ENCODE measurements at regions not wholly inside any gene's neighbourhood (a gene's known extent, or its start where the extent isn't known, plus 50 kb on each side); places are given as distances from the start of the nearest gene placed in this dataset.

GRCh38 chr11:10627291-10627690, 58.8 kb upstream of the LYVE1 start:
- no peak overlapping the region for H3K4me3 ChIP-seq (replicated peaks; ENCODE audit: low read depth, low read length)

DNA sequence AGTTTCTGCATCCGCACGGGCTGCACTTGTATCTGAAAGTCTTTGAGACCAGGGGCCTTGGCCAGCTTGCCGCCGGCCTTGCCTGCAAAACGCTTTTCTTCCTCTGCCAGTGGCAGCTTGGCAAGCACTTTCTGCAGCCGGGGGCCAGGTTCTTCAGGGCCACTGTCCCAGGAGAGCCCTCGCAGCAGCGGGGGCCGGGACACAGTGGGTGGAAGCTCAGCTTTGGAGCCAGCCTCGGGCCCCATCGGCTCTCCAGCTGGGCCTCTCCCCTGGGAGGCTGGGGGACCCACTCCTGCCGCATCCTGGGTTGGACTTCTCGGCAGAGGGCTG, 57.5 kb upstream of the LYVE1 start:
- no peak for DNase-seq (ENCODE audit: low read depth)
- H3K4me3 ChIP-seq (replicated peaks; ENCODE audit: low read depth, low read length): no peak overlapping the region
- TF ChIP-seq CTCF (IDR thresholded peaks at IDR 0.05; ENCODE audit: low read length, missing control alignments): no peak

More at GRCh38 chr11:10627291-10627690, 58.8 kb upstream of the LYVE1 start:
- DNase-seq (ENCODE audit: low read depth): no peak
- TF ChIP-seq CTCF (IDR thresholded peaks at IDR 0.05; ENCODE audit: low read length, missing control alignments): no peak

DNA sequence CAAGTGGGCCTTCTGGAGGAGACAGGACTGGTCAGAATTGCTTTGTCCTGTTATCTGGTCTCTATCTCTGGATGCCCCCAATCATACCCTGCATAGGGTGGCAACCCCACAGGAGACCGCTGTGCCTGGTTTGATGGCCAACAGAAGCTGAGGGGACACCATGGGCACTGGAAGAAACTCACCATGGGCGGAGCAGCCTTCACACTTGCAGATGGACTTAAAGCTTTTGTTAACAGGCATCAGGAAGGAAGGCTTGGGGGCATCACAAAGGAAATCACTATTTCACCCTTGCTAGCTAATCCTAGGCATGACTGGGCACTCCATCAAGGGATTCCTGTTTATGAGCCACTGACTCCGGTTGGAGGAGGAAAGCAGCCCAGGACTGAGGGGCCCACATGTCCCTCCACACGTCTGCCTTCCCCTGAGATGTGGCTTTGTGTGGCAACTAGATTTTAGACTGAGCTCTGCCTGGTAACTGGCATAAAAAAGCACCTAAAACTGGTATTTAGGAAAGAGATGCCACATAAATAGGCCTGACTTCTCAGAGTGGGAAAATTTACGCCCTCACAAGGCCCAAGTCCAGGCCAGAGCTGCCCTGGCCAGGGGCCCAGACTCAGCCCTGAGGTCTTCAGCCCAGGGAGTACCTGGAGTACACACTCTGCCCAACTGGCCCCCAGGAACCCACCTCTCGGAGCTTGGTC, 57.0 kb upstream of the LYVE1 start:
- no peak overlapping the region for H3K4me3 ChIP-seq (replicated peaks; ENCODE audit: low read depth, low read length)
- no peak for TF ChIP-seq CTCF (IDR thresholded peaks at IDR 0.05; ENCODE audit: low read length, missing control alignments)
- DNase-seq (ENCODE audit: low read depth): no peak

DNA sequence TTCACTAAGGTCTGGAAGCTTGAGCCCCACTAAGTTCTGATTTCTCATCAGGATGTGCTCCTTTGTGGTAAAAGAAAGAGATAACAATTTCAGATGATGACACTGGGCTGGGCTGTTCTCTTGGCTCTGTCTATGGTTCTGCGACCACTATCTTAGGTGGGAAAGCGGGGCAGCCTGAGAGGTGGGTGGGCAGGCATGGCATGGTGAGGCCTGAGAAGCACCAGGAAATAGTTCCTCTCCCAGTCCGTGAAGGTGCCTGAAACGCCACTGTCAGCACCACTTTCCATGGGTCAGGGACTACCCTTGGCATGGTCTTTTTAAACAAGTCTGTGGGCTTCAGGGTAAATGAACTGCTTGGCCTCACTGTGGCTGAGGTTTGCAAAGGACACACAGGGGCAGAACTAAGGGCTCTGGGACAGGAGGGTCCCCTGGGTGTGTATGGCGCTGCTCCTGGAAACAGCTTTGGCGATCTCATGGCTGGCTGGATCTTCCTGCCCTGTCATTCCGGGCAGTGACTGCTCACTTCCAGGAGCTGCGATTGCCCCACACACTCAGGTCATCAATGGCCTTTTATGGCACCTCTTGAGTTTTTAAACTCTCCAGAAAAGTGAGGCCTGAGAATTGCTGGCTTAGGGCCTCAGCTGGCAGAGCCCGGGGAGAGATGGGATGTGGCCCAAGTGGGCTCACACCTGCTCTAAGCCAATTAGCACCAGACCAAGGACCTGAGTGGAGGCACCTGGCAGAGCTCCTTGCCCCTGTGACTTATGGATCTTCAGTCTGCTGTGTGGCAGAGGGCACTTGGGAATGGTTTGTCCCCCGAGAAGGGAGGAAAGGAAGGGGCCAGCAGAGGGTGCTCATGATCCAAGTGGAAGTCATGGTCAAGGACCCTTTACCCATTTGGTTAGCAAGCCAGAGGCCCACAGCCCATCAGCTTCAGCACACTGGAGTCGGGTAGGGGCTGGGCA, 55.6 kb upstream of the LYVE1 start:
- peak; percentile 48 for DNase-seq (ENCODE audit: low read depth)
- peak; percentile 54 for TF ChIP-seq CTCF (IDR thresholded peaks at IDR 0.05; ENCODE audit: low read length, missing control alignments)
- H3K4me3 ChIP-seq (replicated peaks; ENCODE audit: low read depth, low read length): no peak overlapping the region

DNA sequence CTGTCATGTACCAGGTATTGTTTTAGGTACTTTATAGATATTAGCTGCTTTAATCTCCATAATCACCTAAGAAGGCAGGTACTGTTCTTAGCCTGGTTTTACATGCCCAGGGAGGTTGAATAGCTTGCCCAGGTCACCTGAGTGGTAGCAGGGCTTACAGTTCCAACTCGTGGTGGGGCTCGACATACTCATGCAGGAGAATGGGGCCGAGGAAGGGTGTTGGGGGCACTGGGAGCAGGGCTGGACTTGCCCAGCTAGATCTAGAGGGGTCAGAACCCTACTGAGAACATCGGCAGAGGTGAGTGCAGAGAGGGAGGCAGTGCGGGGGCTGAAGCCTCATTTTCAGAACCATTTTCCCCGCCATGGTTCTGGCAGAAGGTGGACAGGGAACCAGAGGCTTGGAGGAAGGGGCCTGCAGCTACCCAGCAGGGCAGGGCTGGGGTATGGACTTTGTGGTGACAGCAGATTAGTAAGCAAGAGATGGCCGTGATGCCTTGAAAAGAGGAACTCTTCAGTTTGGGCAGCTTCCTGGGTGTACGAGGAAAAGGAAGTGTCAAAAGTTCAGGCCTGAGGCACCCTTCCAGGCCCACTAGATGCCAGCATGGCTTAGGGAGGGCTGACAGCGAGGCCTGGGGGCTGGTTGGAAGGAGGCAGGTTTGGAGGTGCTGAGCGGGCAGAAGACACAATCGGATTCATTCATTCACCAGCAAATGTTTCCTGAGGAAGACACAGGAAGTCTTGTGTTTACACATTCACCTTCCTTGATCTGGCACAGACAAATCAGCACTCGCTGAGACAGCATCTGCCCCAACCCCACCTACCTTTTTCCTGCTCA, 54.7 kb upstream of the LYVE1 start:
- no peak for DNase-seq (ENCODE audit: low read depth)
- no peak overlapping the region for H3K4me3 ChIP-seq (replicated peaks; ENCODE audit: low read depth, low read length)
- TF ChIP-seq CTCF (IDR thresholded peaks at IDR 0.05; ENCODE audit: low read length, missing control alignments): no peak

DNA sequence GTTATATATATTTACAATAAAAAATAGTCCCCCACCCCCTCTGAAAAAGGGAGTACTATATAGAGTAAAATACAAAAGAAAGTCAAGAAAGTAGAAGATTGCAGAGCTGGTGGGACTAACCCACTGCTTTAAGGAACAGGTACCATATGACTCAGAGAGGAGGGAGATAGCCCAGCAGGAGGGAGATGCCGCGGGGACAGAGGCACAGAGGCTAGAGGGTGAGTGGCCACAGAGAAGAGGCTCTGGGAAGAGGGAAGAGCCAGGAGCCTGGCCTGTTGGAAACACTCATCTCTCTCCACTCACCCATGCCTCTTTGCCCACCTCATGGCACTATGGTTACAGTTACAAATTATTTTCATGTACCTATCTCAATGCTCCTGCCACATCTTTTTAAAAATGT, 53.6 kb upstream of the LYVE1 start:
- no peak overlapping the region for H3K4me3 ChIP-seq (replicated peaks; ENCODE audit: low read depth, low read length)
- DNase-seq (ENCODE audit: low read depth): no peak
- TF ChIP-seq CTCF (IDR thresholded peaks at IDR 0.05; ENCODE audit: low read length, missing control alignments): no peak

All from fibroblast of pulmonary artery (primary cell).